Fibroblast of the conjunctiva (primary cell): ENCODE measurements at regions not wholly inside any gene's neighbourhood (a gene's known extent, or its start where the extent isn't known, plus 50 kb on each side); places are given as distances from the start of the nearest gene placed in this dataset.

Source experiments
- DNase-seq: peaks from one replicate; pipeline ENCODE4 v3.0.0-alpha.2; 2010; ENCODE audit warnings: low read depth

GRCh38 chr2:57510704-57511103 is 535.9 kb upstream of the VRK2 start:
- no peak for DNase-seq

GRCh38 chr2:57515366-57515765 is 531.2 kb upstream of the VRK2 start:
- DNase-seq, result no peak

GRCh38 chr2:57516698-57517340 is 529.8 kb upstream of the VRK2 start:
- DNase-seq, result peak; percentile 16

GRCh38 chr2:57523304-57523703 is 523.3 kb upstream of the VRK2 start:
- DNase-seq, result no peak

- DNase-seq, result no peak
Observed at GRCh38 chr2:57527685-57528084, 518.9 kb upstream of the VRK2 start.

GRCh38 chr2:57528499-57528898 is 518.1 kb upstream of the VRK2 start:
- DNase-seq, result no peak

GRCh38 chr2:57534358-57534757 is 512.2 kb upstream of the VRK2 start:
- DNase-seq, result no peak

- DNase-seq, result no peak
Observed at GRCh38 chr2:57536535-57537231, 509.9 kb upstream of the VRK2 start.

- no peak for DNase-seq
Observed at GRCh38 chr2:57539761-57540160, 506.8 kb upstream of the VRK2 start.

GRCh38 chr2:57542081-57542480 is 504.5 kb upstream of the VRK2 start:
- DNase-seq, result no peak

- no peak for DNase-seq
Observed at GRCh38 chr2:57543211-57543610, 503.4 kb upstream of the VRK2 start.

- DNase-seq, result no peak
Observed at GRCh38 chr2:57544624-57545023, 502.0 kb upstream of the VRK2 start.

GRCh38 chr2:57546478-57546877 is 500.1 kb upstream of the VRK2 start:
- DNase-seq, result no peak

- no peak for DNase-seq
Observed at GRCh38 chr2:57549642-57550102, 496.9 kb upstream of the VRK2 start.

GRCh38 chr2:57550912-57551311 is 495.7 kb upstream of the VRK2 start:
- DNase-seq, result no peak

GRCh38 chr2:57552885-57553284 is 493.7 kb upstream of the VRK2 start:
- no peak for DNase-seq

GRCh38 chr2:57554348-57554747 is 492.3 kb upstream of the VRK2 start:
- DNase-seq, result no peak

GRCh38 chr2:57558312-57558711 is 488.3 kb upstream of the VRK2 start:
- DNase-seq, result no peak

GRCh38 chr2:57562495-57562894 is 484.1 kb upstream of the VRK2 start:
- DNase-seq, result no peak

GRCh38 chr2:57563015-57563414 is 483.6 kb upstream of the VRK2 start:
- DNase-seq, result no peak

- no peak for DNase-seq
Observed at GRCh38 chr2:57567245-57567644, 479.4 kb upstream of the VRK2 start.

- DNase-seq, result no peak
Observed at GRCh38 chr2:57569396-57569795, 477.2 kb upstream of the VRK2 start.

- no peak for DNase-seq
Observed at GRCh38 chr2:57570961-57571360, 475.6 kb upstream of the VRK2 start.

- DNase-seq, result no peak
Observed at GRCh38 chr2:57575700-57576268, 470.8 kb upstream of the VRK2 start.
